Activated T-cell treated with anti-CD3 and anti-CD28 coated beads, Interleukin-2, amount 50 U/mL, for 4 hours (primary cell): ENCODE measurements at regions not wholly inside any gene's neighbourhood (a gene's known extent, or its start where the extent isn't known, plus 50 kb on each side); places are given as distances from the start of the nearest gene placed in this dataset.

Experiments used
- ATAC-seq, 2 donors: fragments of 200-7000 bp; cut with Tn5 transposase; one replicate each; pipeline ENCODE4 v1.10.0; 2021
- DNase-seq: peaks from one replicate; pipeline ENCODE4 v3.0.0-alpha.2; 2020
- H3K27me3 Mint-ChIP-seq: one replicate; pipeline ENCODE4 v1.8.0; 2021; ENCODE audit warnings: low read depth, mixed read lengths
- H3K36me3 Mint-ChIP-seq: one replicate; pipeline ENCODE4 v1.8.0; 2022; ENCODE audit warnings: mixed read lengths; ENCODE audit not compliant: insufficient read depth
- H3K4me1 Mint-ChIP-seq: one replicate; pipeline ENCODE4 v1.8.0; 2021; ENCODE audit warnings: low read depth, mixed read lengths
- H3K4me3 Mint-ChIP-seq: one replicate; pipeline ENCODE4 v1.8.0; 2021; ENCODE audit warnings: mild to moderate bottlenecking, moderate library complexity, mixed read lengths
- H3K9me3 Mint-ChIP-seq: one replicate; pipeline ENCODE4 v1.8.0; 2021; ENCODE audit warnings: mixed read lengths

DNA sequence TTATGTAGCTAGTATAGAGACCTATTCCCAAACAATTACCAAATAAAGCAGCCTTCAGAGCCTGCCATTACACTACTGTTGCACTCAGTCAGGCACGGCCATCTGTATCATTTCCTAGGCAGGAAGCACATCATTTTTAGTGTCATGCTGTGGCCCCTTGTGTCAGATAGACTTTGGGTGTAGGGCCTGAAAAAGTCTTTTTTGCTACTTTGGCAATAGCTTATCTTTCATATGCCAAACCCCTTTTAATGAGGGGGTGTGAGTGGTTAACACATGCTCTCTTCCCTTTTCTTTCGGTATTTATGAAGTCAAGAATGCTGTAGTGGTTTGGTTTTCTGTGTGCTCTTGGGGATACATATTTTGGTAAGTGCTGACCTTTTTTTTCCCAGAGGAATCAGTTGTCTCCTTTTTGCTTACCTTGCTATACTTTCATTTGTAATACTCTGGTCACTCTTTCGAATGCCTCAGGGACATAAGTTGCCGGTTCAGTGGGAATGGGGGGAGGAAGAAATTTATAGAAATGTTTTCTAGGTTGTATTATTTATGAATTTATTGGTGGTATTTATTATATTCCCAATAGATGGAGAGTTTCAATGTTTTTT is 209.8 kb downstream of the CSNK1G3 start:
- H3K27me3 Mint-ChIP-seq, result no peaks in the 10 kb centered on the region
- no peaks in the 10 kb centered on the region for H3K36me3 Mint-ChIP-seq
- no peaks in the 10 kb centered on the region for H3K4me1 Mint-ChIP-seq
- peaks cover 3% of the 10 kb centered on the region for H3K9me3 Mint-ChIP-seq
- no peak overlapping the region for H3K4me3 Mint-ChIP-seq
- no peak for DNase-seq
- no peak for ATAC-seq

DNA sequence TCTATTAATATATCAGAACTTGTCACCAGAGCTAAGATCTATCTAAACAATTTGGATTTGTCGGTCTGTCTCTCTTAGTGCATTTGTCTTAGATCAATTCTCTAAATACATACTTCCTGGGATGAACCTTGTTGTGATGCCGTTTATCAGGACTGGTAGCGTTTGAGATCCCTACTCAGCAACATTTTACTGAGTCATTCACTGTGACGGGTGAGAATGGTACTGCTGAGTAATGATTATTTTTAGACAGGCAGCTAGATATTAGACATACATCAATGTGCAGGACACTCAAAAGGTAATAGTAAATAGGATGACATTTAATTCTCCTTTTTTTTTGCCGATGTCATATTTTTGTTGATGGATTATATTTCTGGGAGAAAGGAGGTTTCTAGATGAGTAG is 209.0 kb downstream of the CSNK1G3 start:
- ATAC-seq (no peak), DNase-seq (no peak)
- no peaks in the 10 kb centered on the region for H3K4me1 Mint-ChIP-seq
- no peaks in the 10 kb centered on the region for H3K9me3 Mint-ChIP-seq
- no peaks in the 10 kb centered on the region for H3K27me3 Mint-ChIP-seq
- no peak overlapping the region for H3K4me3 Mint-ChIP-seq
- H3K36me3 Mint-ChIP-seq, result no peaks in the 10 kb centered on the region

- H3K36me3 Mint-ChIP-seq, result no peaks in the 10 kb centered on the region
- H3K4me1 Mint-ChIP-seq, result no peaks in the 10 kb centered on the region
- no peak overlapping the region for H3K4me3 Mint-ChIP-seq
- no peaks in the 10 kb centered on the region for H3K9me3 Mint-ChIP-seq
- ATAC-seq (no peak), DNase-seq (no peak)
- H3K27me3 Mint-ChIP-seq, result no peaks in the 10 kb centered on the region
Measured at GRCh38 chr5:123720339-123720738, 208.4 kb downstream of the CSNK1G3 start.

DNA sequence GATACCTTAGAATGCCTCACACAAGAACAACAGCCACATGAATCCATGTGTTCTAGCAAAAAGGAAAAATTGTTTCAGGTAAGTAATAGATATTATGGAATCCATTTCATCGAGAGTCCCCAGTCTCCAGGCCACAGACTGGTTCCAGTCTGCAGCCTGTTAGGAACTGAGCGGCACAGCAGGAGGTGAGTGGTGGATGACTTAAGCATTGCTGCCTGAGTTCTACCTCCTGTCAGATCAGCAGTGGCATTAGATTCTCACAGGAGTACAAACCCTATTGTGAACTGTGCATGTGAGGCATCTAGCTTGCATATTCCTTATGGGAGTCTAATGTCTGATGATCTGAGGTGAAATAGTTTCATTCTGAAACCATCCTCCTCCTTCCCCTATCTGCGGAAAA is 207.0 kb downstream of the CSNK1G3 start:
- Mint-ChIP-seq H3K36me3 (no peaks in the 10 kb centered on the region), H3K4me3 (no peak overlapping the region), H3K9me3 (no peaks in the 10 kb centered on the region), H3K4me1 (no peaks in the 10 kb centered on the region), H3K27me3 (no peaks in the 10 kb centered on the region)
- DNase-seq (no peak), ATAC-seq (no peak)

DNA sequence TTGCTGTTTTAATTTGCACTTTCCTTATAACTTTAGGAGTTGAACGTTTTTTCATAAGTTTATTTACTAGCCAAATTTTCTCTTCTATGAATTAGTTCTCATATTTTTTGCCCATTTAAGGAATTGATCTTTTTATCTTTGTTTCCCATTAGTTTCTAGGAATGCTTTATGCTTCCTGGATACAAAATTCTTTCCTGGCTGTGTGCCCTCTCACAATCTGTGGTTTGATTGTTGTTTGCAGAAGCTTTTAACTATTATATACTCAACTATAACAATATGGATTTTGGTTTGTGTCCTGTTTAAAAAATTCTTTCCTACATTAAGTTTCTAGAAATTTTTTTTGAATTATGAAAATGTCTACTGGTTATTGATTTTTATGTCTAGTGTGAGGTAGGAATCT is 206.3 kb downstream of the CSNK1G3 start:
- no peaks in the 10 kb centered on the region for H3K27me3 Mint-ChIP-seq

GRCh38 chr5:123717139-123717538 is 205.2 kb downstream of the CSNK1G3 start:
- peaks cover 7% of the 10 kb centered on the region for H3K9me3 Mint-ChIP-seq
- no peak overlapping the region for H3K4me3 Mint-ChIP-seq
- DNase-seq (no peak), ATAC-seq (no peak)
- H3K4me1 Mint-ChIP-seq, result no peaks in the 10 kb centered on the region
- H3K27me3 Mint-ChIP-seq, result no peaks in the 10 kb centered on the region
- no peaks in the 10 kb centered on the region for H3K36me3 Mint-ChIP-seq

More for the DNA sequence above, 206.3 kb downstream of the CSNK1G3 start:
- peaks cover 5% of the 10 kb centered on the region for H3K9me3 Mint-ChIP-seq
- no peak overlapping the region for H3K4me3 Mint-ChIP-seq
- no peak for ATAC-seq
- no peaks in the 10 kb centered on the region for H3K4me1 Mint-ChIP-seq
- no peak for DNase-seq
- no peaks in the 10 kb centered on the region for H3K36me3 Mint-ChIP-seq

- Mint-ChIP-seq H3K4me1 (no peaks in the 10 kb centered on the region), H3K4me3 (no peak overlapping the region), H3K9me3 (peaks cover 7% of the 10 kb centered on the region), H3K27me3 (no peaks in the 10 kb centered on the region), H3K36me3 (no peaks in the 10 kb centered on the region)
- DNase-seq, result no peak
- ATAC-seq, result no peak
Measured at GRCh38 chr5:123710031-123710430, 198.1 kb downstream of the CSNK1G3 start.

DNA sequence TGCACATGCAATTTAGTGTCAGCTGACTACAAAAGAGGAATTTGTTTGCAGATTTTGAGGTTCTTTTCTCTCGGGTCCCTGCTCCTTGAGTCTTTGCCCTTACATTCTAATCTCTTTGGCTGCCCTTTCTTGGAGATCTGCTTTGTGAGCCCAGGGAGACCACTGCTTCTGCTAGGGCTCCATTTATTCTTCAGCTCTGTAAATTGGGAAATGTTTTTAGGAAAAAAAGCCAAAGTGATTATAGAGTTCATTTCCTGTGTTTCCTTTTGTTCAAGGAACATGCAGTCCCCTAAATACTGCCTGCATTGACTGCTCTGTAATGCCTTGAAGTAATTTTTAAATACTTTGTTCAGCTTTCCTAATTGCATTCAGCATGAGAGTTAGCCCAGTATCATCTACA is 197.4 kb downstream of the CSNK1G3 start:
- no peak for DNase-seq
- H3K36me3 Mint-ChIP-seq, result no peaks in the 10 kb centered on the region
- ATAC-seq, result no peak
- no peak overlapping the region for H3K4me3 Mint-ChIP-seq
- no peaks in the 10 kb centered on the region for H3K27me3 Mint-ChIP-seq
- no peaks in the 10 kb centered on the region for H3K4me1 Mint-ChIP-seq
- peaks cover 7% of the 10 kb centered on the region for H3K9me3 Mint-ChIP-seq

DNA sequence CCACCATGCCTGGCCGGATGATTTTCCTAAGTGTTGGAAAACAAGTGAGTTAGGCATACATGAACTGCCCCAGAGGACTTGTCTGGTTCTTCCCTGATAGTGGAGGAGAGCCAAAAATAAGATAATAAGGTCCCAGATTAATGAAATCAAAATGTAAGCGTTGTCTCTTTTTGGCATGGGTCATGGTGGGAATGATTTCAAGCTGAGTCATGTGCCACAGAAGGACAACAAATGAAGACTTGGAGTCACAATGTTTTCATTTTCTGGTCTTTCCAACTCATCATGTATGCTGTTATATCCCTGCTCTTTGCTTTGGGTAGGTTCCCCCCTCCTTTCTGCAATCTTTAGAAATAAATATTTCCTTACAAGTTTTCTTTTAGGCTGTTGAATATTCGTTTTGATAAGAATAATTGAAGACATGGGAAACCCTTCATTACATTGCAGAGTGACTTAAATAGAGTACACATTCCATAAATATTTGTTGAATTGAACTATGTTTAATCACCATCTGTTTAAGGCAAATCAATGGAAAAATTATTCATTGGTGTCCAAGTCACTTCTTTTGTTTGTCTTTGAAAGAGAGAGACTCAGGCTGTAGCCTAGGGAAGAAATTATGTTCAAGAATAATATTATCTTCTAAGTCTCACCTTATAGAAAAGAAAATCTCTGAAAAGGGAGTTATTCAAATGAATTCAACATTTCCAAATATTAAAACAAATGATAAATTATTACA is 196.3 kb downstream of the CSNK1G3 start:
- Mint-ChIP-seq H3K4me1 (no peaks in the 10 kb centered on the region), H3K36me3 (no peaks in the 10 kb centered on the region), H3K27me3 (no peaks in the 10 kb centered on the region), H3K9me3 (peaks cover 2% of the 10 kb centered on the region), H3K4me3 (no peak overlapping the region)
- no peak for DNase-seq
- ATAC-seq, result no peak

- no peaks in the 10 kb centered on the region for H3K4me1 Mint-ChIP-seq
- H3K36me3 Mint-ChIP-seq, result no peaks in the 10 kb centered on the region
- no peaks in the 10 kb centered on the region for H3K27me3 Mint-ChIP-seq
- no peak for DNase-seq
- H3K4me3 Mint-ChIP-seq, result no peak overlapping the region
- H3K9me3 Mint-ChIP-seq, result no peaks in the 10 kb centered on the region
- no peak for ATAC-seq
Measured at GRCh38 chr5:123706531-123706930, 194.6 kb downstream of the CSNK1G3 start.

- H3K27me3 Mint-ChIP-seq, result no peaks in the 10 kb centered on the region
- ATAC-seq, result no peak
- H3K4me1 Mint-ChIP-seq, result no peaks in the 10 kb centered on the region
- no peaks in the 10 kb centered on the region for H3K9me3 Mint-ChIP-seq
- H3K36me3 Mint-ChIP-seq, result no peaks in the 10 kb centered on the region
- no peak overlapping the region for H3K4me3 Mint-ChIP-seq
- DNase-seq, result no peak
Measured at GRCh38 chr5:123705741-123706140, 193.8 kb downstream of the CSNK1G3 start.

GRCh38 chr5:123701511-123702200 is 189.7 kb downstream of the CSNK1G3 start:
- Mint-ChIP-seq H3K4me1 (no peaks in the 10 kb centered on the region), H3K36me3 (no peaks in the 10 kb centered on the region), H3K4me3 (no peak overlapping the region)

DNA sequence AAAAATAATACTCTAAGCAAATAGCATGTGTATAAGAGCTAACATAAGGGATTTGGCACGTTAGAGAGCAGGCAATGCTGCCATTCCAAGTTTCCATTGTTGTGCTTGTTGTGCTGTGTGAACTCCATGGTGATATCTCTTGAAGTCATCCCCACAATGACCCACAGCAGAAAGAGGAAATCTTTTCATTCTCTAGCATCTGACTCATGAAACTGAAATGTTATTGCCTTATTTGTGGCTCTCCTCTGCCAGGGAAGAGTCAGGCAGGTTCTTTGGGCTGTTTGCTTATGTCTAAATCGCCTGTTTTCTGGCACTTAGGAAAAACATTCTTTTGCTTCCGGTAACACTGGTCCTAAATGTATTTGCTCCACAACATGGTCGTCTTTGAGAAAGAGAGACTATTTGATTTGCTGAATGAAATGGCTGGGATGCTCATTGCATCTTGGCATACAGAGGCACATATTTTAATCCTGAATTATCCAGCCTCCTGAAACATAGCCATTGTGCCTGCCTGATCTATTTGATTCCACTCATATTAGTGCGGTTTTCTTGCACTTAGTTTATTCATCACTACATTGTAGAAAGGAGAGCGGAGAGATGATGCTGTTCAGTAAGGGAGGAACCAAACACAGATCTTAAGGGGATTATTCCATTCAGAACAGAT is 188.8 kb downstream of the CSNK1G3 start:
- no peak overlapping the region for H3K4me3 Mint-ChIP-seq
- ATAC-seq (no peak), DNase-seq (no peak)
- H3K27me3 Mint-ChIP-seq, result no peaks in the 10 kb centered on the region
- H3K9me3 Mint-ChIP-seq, result no peaks in the 10 kb centered on the region
- no peaks in the 10 kb centered on the region for H3K4me1 Mint-ChIP-seq
- no peaks in the 10 kb centered on the region for H3K36me3 Mint-ChIP-seq

More at GRCh38 chr5:123701511-123702200, 189.7 kb downstream of the CSNK1G3 start:
- DNase-seq, result no peak
- ATAC-seq, result no peak
- Mint-ChIP-seq H3K9me3 (no peaks in the 10 kb centered on the region), H3K27me3 (no peaks in the 10 kb centered on the region)

DNA sequence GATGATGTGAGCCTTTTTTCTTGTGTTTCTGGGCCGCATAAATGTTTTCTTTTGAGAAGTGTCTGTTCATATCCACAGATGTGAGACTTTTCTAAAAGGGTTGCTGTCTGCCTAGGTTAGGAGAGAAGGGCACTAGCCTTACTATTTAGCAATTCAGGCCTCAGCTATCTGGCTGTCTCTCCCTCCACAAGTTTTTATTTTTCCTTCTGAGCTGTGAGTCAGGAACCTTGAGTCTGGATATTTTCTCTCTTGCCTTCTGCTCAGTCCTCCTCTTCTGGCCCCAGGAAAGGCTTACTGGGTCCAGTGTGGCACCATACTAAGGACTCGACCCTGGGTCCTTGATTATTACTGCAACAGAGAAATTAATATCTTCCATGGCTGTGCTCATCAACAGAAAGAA is 187.6 kb downstream of the CSNK1G3 start:
- H3K27me3 Mint-ChIP-seq, result no peaks in the 10 kb centered on the region
- no peaks in the 10 kb centered on the region for H3K9me3 Mint-ChIP-seq
- no peaks in the 10 kb centered on the region for H3K4me1 Mint-ChIP-seq
- DNase-seq (no peak), ATAC-seq (no peak)
- no peaks in the 10 kb centered on the region for H3K36me3 Mint-ChIP-seq
- H3K4me3 Mint-ChIP-seq, result no peak overlapping the region
